ENCODE measurements at regions not wholly inside any gene's neighbourhood (a gene's known extent, or its start where the extent isn't known, plus 50 kb on each side); places are given as distances from the start of the nearest gene placed in this dataset.
A peak's percentile ranks its signal among the peaks of the same experiment; 100 is the strongest.

DNA sequence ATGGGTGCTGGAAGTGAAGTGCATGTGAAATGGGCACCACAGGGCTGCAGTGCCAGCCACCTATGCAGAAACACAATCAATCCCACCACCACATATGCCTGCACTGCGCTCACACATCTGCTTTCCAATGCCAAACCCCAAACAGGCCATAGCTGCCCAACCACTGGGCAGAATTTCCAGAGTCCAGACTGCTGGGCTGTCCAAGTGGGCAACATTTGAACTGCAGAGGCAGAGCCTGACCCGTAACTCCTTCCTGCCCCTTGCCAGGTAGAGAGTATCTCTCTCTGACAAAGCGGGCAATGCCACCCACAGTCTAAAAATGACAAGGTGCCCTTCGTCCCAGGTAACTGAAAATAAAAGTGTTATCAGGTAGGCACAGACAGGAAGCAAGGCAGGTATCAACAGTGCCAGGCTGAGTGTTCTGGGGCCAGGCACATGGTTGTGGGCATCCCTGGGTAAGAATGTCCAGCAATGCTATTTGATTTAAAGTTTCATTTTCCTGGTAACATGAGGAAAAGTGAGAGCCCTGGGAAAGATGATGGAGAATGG lies 79.5 kb downstream of the FOXA2 start:
- DNase-seq (ENCODE audit: low read depth) = no peak

DNA sequence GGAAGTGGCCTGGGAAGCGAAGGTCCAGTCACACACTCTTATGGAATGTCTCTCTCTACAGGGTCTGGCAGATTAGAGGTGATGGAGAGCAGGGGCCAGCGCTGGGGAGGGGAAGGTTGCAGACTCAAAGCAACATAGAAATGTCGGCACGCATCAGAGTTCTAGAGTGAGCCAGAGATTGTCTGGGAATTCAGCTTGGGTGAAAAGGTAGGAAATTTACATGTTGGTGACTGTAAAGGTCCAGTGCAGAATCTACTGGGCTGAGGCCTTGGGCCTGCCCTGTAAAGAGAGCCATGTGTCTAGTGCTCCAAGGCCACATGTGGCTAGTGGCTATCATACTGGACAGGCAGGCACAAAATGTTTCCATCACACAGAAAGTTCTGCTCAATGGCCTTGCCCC lies 80.8 kb downstream of the FOXA2 start:
- DNase-seq (ENCODE audit: low read depth) = no peak

DNA sequence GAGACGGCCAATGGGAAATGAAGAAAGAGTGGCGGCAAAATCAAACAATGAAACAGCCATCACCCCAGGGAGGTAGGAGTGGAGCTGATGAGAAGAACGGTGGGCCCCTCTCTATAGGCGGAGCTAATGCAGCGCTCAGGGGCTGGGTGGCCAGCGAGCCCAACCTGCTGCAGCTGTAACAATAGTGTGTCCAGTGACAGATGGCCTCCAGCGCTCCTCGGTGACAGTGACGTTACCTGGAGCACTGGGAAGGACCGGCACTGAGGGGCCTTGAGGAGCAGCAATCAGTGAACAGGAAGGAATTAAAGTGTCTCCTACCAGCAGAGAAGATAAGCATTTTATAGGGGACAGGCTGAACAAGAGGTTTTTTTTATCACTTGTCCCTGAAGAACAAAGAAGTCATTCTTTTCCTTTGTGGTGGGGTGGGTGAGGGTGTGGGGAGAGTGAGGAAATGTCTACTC lies 81.6 kb downstream of the FOXA2 start:
- DNase-seq (ENCODE audit: low read depth) = no peak

DNA sequence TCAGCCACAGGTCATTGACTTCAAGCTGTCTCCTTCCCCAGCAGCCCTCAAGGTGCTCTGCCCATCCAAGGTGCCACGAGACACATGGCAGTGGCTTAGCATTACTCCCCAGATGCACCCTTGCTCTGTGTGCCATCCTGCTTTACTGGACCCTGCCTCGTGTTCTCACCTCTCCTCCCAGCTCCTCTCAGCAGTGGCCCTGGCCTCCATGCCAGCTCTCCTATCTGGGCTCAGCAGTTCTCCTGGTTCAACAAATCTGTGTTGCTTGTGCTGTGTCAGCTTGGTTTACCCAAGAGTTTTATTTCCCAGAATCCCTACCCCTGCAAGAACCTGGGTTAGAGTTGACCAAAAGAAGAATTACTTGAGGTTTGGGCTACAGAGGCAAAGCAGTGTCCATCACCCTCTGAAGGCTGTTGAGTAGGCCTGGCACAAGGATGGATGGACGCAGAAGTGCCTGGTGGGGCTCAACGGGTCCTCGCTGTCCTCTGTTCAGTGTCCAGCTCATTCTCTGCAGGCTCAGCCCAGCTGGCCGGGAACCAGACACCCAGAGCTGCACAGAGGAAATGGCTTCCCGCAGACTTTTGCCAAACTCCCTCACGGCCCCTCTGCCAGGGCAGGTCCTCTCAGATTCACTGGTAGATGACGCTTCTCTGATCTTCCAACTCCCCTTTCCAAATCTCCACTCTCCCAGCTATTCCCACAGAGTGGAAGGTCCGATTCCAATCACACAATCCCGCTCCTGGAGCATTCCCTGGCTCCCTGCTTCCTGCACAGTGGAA lies 82.6 kb downstream of the FOXA2 start:
- no peak for DNase-seq (ENCODE audit: low read depth)

DNA sequence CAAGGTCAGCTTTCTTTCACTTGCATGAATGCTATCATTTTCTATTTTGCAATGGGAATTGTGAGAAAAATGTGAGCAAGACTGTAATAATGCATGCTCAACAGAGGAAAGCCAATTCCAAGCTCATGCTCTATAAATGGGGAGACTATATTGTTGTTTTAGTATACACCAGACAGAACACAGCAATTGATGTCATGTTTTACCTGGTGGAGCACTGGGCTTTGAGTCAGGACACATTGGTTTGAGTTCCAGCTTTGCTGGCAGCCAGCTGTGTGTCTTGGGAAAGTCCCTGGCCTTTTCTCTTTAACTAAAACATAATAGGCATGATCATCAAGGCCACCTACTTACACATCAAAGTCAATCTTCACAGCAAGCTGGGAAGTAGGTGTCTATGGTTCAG lies 83.3 kb downstream of the FOXA2 start:
- no peak for DNase-seq (ENCODE audit: low read depth)

DNA sequence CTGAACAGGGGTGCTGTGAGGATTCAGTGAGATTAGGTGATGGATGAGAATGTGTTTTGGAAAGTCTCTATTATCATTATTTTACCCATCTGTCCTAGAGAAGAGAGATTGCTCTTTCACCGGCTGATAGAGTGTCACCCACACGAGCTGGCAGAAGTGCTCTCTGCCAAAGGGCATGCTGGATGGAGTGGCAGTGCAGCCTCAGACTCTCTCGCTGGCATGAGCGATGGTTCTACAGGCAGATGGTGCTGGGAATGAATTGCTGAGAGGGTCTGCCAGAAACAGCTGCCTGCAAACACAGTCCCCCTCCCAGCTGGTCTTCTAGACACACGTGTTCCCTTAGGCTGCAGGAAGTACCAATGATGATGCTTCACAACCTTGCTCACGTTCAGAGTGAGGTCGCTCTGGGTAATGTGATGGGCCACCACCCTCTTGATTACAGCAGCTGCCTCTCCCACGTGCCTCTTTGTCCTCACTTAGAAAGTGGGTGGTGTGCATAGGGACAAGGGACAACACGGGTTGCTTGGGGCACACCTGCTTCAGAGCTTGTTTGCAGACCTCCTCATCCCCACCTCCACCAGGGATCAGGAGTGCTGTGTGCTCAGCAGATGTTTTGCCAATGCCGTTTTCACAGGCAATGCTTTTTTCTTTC lies 84.7 kb downstream of the FOXA2 start:
- DNase-seq (ENCODE audit: low read depth) = no peak

DNA sequence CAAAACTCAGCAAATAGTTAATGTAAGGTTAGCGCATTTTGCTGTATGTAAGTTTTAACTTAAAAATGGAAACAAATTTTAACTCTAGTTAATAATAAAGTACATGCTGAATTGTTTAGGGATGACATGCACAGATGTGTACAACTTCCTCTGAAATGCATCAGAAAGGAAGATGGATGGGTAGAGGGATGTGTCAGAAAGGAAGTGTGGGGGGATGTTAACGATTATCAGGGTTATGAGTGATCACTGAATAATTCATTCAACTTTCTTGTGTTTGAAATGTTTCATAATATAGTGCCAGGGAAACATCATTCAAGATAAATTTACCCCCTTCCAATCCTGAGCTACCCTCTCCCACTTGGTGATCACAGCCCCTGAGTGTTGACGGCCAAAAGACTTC lies 87.6 kb downstream of the FOXA2 start:
- no peak for DNase-seq (ENCODE audit: low read depth)

DNA sequence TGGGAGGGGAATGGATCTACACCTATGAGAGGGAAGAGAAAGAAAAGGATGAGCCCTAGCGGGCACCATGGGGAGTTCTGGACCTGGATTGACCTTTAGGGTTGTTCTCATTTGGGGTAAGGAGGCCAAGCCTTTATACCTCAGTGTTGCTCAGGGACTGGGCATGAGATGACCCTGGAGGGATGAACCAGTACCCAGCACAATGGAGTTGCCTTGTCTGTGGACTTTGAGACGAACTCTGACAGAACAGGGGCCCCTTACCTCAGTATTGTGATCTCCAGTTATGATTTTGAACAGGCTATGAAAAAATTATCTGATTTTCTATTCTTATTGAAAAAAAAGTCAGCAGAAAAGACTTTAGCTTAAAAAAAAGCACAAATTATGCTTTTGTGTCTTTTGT lies 88.6 kb downstream of the FOXA2 start:
- DNase-seq (ENCODE audit: low read depth) = no peak

DNA sequence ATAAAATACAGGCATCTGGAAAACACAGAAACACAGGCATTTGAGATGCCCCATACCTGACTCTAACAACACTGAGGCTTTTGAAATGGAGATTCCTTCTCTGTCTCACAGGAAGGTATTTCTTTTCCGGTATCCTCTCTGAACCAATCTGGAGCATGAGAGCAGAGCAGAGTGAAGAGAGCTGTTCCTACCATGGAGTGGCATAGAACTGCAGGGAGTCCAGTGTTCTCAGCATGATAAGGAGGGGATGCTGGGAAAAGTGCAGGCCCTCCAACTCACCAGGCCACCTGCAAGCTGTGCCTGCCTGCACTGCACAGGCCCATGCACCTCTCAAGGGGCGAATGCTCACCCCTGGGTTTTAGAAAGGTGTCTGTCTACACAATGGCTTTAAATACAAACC lies 89.2 kb downstream of the FOXA2 start:
- no peak for DNase-seq (ENCODE audit: low read depth)

DNA sequence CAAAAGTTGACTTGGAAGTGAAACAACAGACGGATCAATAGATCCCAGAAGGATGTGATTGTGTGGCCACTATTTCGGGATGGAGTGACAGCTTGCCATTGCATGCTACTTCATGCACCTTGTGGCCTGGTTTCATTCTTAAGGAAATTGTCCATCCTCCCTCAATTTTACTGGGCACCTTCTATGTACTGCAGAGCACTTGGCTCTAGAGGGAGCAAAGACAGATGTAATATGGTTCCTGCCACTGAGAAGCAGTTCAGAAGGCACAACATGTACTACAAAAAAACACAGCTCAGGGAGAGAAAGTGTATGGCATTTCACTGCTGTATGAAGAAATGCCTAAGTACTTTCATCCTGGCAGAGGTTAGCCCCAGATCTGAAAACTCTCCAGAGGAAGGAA lies 91.9 kb downstream of the FOXA2 start:
- DNase-seq (ENCODE audit: low read depth) = no peak

DNA sequence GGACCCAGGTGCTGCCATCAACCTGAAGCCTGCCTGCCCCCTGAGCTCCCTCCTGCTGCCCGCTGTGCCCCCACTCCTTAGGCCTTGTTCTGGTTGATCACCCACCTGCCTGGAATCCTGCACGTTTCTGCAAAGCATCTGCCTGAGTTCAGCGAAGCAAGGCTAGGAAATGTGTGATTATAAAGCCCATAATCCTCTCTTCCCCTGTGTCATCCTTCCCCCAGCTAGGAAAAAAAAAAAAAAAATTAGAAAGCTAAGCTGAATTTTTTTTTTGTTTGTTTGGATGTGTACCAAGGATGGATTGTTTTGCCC lies 93.2 kb downstream of the FOXA2 start:
- no peak for DNase-seq (ENCODE audit: low read depth)

DNA sequence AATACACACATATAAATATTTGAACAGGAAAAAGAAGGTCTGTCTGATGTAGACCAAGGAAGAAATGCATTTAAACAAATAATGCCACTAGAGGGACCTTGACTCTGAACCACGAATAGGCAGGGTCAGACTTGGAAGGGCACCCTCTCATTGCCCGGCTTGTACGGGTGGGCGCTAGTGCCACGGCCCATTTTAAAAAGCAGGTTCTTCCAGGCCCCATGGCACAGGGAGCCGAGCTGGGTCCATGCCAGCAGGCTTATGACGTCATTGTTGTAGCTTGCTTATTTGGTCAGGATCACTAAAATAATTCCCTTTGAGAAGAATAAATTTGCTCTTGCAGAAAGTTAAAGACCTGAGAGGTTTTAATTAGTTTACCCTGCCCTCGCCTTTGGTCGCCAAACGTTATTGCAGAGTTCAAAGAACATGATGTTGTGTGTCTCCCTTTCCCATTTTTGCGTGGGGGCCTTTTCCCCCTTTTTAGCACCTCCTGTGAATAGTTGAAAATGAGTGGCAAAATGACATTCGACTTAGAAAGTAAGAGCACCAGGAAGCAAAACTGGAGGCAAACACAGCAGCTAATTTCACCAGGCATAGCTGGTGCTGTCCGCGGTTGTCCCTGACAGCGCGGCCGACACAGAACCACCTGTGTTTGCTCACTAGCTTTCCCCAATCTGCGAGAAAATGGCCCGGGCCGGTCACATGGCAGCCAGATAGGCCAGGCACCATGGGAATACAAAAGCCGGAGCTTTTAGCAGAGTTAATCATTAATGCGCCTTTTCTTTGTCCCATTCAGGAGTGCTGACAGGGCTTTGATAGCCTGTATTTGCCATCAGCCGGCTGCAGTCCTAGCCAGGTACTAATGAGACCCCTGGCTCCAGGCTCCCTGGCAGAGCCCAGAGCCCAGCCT lies 93.8 kb downstream of the FOXA2 start:
- DNase-seq (ENCODE audit: low read depth) = peak; percentile 84

DNA sequence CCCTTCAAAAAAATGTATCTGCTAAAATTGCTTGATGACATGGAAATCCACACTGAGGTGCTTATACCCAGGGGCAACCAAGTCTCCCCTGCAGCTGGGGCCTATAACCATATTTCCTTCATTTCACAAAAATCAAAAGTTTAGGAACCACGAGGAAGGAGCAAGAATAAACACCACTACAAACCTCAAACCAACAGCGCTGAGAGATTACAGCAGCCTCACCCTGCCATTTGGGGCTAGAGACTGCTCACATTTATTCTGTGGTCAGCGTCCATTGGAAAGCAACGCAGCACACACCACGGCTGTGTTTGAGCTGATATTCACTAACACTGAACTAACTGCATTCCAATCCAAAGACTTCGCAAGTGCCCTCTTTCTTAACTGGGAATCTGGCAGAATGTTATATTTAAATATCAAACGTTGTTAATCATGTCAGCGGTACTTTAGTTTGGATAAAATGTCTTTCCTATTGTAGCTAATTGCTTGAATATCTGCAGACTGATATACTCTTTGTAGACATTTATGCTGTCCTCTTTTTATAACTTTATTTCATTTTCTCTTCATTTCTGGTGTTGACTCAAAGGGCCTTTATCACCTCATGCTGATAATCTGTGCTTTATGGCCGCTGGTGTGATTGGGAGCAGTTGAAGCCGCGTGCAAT lies 94.6 kb downstream of the FOXA2 start:
- DNase-seq (ENCODE audit: low read depth) = no peak

DNA sequence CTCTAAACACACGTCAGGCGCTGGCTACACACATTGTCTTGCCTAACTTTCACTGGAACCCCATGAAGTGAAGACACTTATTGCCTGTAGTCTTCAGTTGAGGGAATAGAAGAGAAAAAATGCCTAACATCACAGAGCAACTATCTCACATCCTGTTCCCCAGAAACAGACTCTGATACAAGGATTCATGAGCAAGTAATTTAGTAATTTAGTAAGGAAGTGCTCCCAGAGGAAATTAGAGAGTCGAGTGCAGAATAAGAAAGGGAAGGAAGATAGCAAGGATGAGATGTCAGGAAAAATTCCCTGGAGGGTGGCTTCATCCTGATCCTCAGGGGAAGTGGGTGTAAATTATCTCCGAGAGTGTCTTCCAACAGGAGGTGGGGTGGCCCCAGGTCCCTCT lies 104.0 kb downstream of the FOXA2 start:
- DNase-seq (ENCODE audit: low read depth) = no peak

DNA sequence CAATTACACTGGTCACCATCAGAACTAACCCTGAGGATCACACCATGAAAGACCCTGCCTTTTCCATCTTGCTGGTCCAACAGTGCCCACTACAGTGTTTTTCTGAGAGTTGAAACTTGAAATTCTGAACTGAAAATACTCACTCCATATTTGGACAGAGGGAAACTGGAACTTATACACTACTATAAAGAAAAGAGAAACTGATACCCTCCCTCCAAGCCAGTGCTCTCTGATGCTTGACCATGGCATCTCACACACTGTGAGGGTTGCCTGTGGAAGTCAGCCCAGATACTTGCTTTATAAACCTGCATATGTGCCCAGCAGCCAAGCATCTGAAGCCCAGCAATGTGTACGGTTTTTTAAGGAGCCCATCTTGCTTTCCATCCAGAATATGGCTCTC lies 108.7 kb downstream of the FOXA2 start:
- no peak for DNase-seq (ENCODE audit: low read depth)

DNA sequence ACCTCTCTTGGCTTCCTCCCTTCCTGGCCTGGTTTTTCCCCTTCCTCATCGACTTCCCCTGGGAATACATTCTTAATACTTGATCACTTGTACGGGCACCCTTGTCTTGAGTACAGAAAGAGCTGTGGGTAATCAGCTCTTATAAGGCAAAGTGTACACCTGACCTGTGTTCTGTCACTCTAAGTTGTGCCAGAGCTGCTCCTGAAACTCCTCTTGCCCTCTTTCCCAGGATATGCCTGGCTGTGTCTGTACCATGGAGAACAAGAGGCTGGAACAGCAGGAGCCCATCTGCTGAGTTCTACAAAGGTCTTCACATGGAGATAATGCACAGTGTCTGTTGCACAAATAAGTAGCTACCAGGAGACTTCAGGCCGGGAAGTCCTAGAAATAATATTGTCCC lies 110.1 kb downstream of the FOXA2 start:
- no peak for DNase-seq (ENCODE audit: low read depth)

DNA sequence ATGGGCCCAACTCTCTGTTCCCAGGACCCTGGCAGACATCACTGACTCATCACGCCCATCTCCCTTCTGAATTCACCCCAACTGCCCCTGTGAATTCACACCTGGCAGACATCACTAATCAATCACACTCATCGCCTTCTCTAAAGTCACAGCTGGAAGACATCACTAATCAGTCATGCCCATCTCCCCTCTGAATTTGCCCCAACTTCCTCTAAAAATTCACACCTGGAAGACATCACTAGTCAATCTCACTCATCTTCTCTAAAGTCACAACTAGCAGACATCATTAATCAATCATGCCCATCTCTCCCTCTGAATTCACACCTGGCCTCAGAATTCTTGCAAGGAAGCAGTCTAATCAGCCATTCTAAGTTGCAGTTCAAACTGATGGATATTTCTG lies 111.1 kb downstream of the FOXA2 start:
- no peak for DNase-seq (ENCODE audit: low read depth)

DNA sequence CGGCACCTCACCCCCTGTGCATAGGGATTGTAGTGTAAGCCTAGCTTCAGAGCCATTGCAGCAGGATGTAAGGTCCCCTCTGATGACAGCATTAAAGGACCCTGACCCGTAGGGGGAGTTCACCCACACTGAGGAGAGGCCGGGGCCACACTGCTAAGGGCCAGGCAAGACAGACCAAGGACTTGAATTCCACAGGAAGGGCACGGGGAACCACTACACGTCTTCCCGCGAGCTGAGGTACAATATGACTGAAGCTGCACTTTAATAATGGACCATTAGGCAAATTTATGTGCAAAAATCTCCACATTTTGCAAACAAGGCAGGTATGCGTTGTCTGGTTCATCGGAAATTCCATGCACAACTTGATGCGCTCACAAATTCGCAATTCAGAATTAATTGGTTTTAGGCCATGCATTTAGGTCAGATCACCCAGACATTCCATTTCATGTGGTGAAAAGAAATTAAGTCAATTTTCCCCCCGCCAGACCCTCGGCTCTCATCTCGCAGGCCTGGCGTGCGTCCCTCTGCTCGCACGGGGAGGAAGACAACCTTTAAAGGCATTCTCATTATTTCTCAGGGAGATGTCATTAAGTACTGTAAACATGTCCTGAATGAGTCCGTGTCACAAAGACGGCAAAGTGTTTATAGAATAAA lies 111.8 kb downstream of the FOXA2 start:
- no peak for DNase-seq (ENCODE audit: low read depth)

DNA sequence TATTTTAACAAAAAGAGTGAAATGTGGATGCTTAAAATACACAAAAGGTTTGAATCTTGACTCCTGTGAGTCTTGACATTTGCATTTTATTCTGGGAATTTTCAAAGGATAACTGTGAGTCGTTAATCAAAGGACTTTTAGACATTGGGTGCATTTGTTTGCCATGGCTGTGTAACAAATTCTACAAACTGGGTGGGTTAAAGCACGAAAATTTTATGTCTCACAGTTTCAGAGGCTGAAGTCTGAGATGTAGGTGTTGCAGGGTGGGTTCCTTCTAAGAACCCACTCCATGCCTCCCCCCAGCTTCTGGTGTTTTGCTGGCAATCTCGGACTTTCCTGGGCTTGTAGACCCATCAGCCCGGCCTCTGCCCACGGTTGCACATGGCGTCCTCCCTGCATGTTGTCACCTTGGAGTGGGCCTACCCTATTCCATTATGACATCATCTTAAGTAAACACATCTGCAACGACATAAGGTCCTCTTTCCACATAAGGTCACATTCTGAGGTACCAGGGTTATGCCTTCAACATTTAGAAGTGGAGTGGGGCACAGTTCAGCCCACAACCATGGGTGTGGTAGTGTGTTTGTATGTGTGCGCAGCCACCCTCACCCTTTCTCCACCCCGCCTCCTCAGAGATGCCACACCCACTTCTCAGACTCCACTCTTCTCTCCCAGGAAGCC lies 113.1 kb downstream of the FOXA2 start:
- no peak for DNase-seq (ENCODE audit: low read depth)

DNA sequence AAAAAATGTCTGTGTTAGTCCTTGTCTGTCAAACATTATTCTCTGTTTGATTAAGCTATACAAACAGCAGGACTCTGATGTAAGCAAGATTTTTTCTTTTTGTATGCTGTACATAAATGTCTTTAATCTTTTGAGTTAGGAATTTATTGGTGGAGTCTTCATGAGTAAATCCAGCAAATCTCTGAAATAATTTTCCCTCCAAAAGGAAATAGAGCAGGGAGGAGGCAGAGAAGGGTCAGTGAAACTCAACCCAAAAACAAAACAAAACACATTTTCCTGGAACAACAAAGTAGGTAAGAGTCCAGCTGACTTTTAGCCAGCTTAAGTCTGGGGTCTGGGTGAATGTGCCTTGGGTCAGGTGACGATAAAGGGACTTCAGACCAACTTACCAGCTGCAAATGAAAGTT lies 113.7 kb downstream of the FOXA2 start:
- no peak for DNase-seq (ENCODE audit: low read depth)
